Tibial nerve (tissue), 4 donors: ENCODE measurements at regions not wholly inside any gene's neighbourhood (a gene's known extent, or its start where the extent isn't known, plus 50 kb on each side); places are given as distances from the start of the nearest gene placed in this dataset.

ENCODE experiments used
- DNase-seq, 2 donors: peaks; one replicate each; pipeline ENCODE4 v3.0.0-alpha.2; 2019; ENCODE audit warnings: low spot score in 2 of 2
- H3K27ac ChIP-seq, 4 donors: fragments of 200-600 bp; sonication (generic) in 3 of 4; one replicate each; pipeline ENCODE4 v1.5.1; 2017 to 2019; ENCODE audit warnings: mild to moderate bottlenecking in 1 of 4
- H3K27me3 ChIP-seq, 2 donors: fragments of 200-600 bp; sonication (generic) in 1 of 2; one replicate each; pipeline versions ENCODE4 v1.5.1 to v1.6.0; 2017 to 2019
- H3K36me3 ChIP-seq, 3 donors: fragments of 200-600 bp; sonication (generic); one replicate each; pipeline ENCODE4 v1.5.1; 2018 to 2019
- H3K4me1 ChIP-seq, 4 donors: fragments of 200-600 bp; sonication (generic) in 3 of 4; one replicate each; pipeline ENCODE4 v1.5.1; 2017 to 2019
- H3K4me3 ChIP-seq, 4 donors: fragments of 200-600 bp; sonication (generic) in 3 of 4; one replicate each; pipeline ENCODE4 v1.5.1; 2017 to 2019; ENCODE audit warnings: mild to moderate bottlenecking in 1 of 4, moderate library complexity in 1 of 4
- H3K9me3 ChIP-seq, 4 donors: fragments of 200-600 bp; sonication (generic) in 3 of 4; one replicate each; pipeline ENCODE4 v1.5.1; 2017 to 2019
- EP300 ChIP-seq, 2 donors: sonication (generic); formaldehyde crosslinking; IDR thresholded peaks; one replicate each; pipeline ENCODE4 v1.6.1; 2017; ENCODE audit warnings: antibody characterized with exemption in 2 of 2, mild to moderate bottlenecking in 1 of 2
- POLR2A ChIP-seq, 2 donors: fragments of 450-650 bp; IDR thresholded peaks; one replicate each; pipeline ENCODE4 v1.6.1; 2017; ENCODE audit warnings: antibody characterized with exemption in 2 of 2, mild to moderate bottlenecking in 2 of 2, moderate library complexity in 2 of 2
- WGBS, 2 donors: methylation state at CpG; one replicate each; pipeline ENCODE4 v1.1.5; 2018; 5-methylcytosine and 5-hydroxymethylcytosine counted together
- TF ChIP-seq, protein P1 (sequence below), 5 experiments: fragments of 200-600 bp in 3 of 5; fragments of 450-650 bp in 2 of 5; sonication (generic) in 3 of 5; IDR thresholded peaks; one replicate each; pipeline ENCODE4 v1.5.1; 2016 to 2019; ENCODE audit warnings: antibody characterized with exemption in 5 of 5, mild to moderate bottlenecking in 3 of 5, moderate library complexity in 2 of 5

DNA sequence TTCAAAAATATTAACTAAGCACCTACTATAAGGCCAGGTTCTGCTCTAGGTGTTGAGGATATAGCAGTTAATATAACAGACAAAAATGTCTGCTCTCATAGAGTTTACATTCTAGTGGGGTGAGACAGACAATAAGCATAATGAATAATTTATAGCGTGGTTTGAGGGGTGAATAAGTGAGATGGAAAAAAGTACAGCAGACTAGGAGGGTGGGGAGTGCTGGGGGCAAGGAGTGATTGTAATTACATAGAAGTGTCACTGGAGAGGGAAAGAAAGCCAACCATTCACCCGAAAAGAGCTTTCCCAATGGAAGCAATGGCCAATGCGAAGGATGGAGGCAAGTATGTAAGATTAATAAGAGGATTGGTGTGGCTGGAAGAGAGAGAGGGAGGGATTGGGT, 552.9 kb upstream of the KCNMB2 start:
- WGBS, 2 donors = 77 to 95% methylated on average over 3 of the region's 3 CpGs

DNA sequence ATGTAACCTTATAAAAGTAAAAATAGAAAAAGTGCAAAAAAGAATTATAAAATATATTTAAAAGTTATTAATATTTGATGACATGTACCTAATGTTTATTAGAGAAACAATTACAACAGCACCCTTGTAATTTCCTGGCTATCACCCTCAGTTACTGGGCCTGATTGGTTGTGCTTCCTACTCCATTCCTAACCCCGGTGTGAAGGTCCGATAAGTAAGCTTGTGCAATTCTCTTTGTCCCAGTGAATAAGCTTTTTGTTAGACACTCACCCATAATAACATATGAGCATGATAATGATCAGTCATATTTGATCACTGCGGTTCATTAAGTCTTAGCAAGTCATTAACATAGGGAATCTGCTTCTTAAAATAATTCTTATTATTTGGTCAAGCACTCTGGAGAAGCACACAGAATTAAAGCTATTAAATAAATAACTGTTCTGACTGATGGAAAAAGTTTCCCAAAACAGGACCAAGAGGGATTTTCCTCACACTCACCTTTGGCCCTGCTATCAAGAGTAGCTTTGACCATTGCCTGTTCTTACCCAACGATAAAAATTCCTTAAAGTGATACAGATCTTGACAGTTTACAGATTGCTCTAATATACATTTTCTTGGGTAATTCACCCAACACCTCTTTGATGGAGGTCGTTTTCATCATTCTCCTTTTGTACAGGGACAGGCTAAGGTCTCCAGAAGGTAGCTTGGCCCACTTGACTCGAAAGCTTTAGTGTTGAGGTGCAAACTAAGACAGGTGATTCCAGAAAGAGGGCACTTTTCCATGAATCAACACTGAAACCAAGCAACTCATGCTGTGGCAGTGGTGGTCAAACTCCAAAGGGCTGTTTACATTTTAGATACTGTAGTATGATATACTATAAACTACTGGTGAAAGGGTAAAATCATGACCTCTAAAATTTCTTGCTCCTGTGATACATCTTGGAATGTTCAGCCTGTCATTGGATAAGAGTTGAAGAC, 543.0 kb upstream of the KCNMB2 start:
- 59 to 67% methylated on average over 6 of the region's 6 CpGs for WGBS, 2 donors
- no peaks in the 10 kb centered on the region for H3K9me3 ChIP-seq
- no peak for DNase-seq
- TF ChIP-seq, protein P1, sequence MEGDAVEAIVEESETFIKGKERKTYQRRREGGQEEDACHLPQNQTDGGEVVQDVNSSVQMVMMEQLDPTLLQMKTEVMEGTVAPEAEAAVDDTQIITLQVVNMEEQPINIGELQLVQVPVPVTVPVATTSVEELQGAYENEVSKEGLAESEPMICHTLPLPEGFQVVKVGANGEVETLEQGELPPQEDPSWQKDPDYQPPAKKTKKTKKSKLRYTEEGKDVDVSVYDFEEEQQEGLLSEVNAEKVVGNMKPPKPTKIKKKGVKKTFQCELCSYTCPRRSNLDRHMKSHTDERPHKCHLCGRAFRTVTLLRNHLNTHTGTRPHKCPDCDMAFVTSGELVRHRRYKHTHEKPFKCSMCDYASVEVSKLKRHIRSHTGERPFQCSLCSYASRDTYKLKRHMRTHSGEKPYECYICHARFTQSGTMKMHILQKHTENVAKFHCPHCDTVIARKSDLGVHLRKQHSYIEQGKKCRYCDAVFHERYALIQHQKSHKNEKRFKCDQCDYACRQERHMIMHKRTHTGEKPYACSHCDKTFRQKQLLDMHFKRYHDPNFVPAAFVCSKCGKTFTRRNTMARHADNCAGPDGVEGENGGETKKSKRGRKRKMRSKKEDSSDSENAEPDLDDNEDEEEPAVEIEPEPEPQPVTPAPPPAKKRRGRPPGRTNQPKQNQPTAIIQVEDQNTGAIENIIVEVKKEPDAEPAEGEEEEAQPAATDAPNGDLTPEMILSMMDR (IDR thresholded peaks at IDR 0.05) = no peak
- TF ChIP-seq EP300 (IDR thresholded peaks at IDR 0.05) (no peak), POLR2A (IDR thresholded peaks at IDR 0.05) (no peak)
- no peak overlapping the region for H3K4me3 ChIP-seq
- no peaks in the 10 kb centered on the region for H3K36me3 ChIP-seq
- H3K4me1 ChIP-seq = no peaks in the 10 kb centered on the region
- H3K27ac ChIP-seq = no peak overlapping the region
- H3K27me3 ChIP-seq = no peaks in the 10 kb centered on the region

More for the DNA sequence above, 552.9 kb upstream of the KCNMB2 start:
- Histone ChIP-seq H3K27ac (no peak overlapping the region), H3K36me3 (no peaks in the 10 kb centered on the region), H3K4me1 (no peaks in the 10 kb centered on the region), H3K27me3 (no peaks in the 10 kb centered on the region), H3K4me3 (no peak overlapping the region), H3K9me3 (no peaks in the 10 kb centered on the region)
- no peak for DNase-seq
- no peak for TF ChIP-seq POLR2A (IDR thresholded peaks at IDR 0.05)
- TF ChIP-seq, protein P1 (IDR thresholded peaks at IDR 0.05) = no peak
- no peak for TF ChIP-seq EP300 (IDR thresholded peaks at IDR 0.05)

DNA sequence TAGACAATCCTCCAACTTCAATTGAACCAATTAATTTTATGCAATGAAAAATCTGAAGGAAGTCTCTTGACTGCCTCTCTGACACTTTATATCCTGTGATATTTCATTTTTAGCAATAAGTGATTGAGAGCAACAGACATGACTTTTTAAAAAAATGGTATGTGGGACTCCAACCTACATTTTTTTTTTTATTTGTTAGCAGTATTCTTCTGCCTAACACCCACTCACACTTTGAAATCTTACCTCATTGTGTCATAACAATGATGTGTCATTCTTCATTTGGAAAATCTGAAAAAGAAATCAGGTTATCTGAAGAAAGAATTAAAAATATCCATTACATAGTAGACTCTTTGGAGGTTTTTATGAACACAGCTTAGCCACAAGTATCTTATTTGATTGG, 541.3 kb upstream of the KCNMB2 start:
- TF ChIP-seq, protein P1 (IDR thresholded peaks at IDR 0.05) = no peak
- no peak for TF ChIP-seq EP300 (IDR thresholded peaks at IDR 0.05)
- no peak for TF ChIP-seq POLR2A (IDR thresholded peaks at IDR 0.05)
- no peak overlapping the region for H3K4me3 ChIP-seq
- no peaks in the 10 kb centered on the region for H3K4me1 ChIP-seq
- no peaks in the 10 kb centered on the region for H3K27me3 ChIP-seq
- peaks cover 0 to 9% (median 0%) of the 10 kb centered on the region in 4 donors for H3K9me3 ChIP-seq
- H3K36me3 ChIP-seq = no peaks in the 10 kb centered on the region
- H3K27ac ChIP-seq = no peak overlapping the region
- no peak for DNase-seq

DNA sequence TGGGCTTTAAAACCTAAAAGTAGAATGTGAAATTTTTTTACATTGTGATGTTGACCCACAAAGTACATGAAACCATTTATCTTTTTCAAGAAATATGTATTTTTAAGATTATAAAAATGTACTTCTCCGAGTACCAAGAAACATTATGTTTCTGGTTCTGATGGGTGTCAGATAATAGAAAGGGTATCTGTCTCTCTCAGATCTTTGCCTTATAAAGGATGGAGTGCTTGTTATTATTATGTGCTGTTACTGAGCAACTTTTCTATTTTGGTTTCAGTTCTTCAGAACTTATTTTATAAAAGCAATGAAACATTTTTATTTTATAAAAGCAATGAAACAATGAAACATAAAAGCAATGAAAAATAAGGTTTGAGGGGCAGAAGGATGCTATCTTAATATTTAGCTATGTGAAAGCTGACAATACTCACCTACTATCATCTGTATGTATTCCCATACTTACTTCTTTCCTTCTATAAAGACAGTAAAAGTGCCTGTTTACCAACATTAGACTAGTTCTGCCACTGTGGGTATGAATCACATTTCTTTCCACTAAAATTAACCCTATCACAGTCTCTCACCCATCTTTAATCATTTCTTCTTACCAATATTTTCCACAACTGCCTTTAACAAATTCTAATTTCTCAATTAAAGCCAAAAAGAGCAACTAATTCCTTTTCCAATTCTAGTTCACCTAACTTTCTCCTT, 540.7 kb upstream of the KCNMB2 start:
- no peak for DNase-seq
- no peak overlapping the region for H3K4me3 ChIP-seq
- TF ChIP-seq EP300 (IDR thresholded peaks at IDR 0.05) (no peak), POLR2A (IDR thresholded peaks at IDR 0.05) (no peak)
- TF ChIP-seq, protein P1 (IDR thresholded peaks at IDR 0.05) = no peak
- H3K27ac ChIP-seq = no peak overlapping the region
- peaks cover 0 to 10% (median 0%) of the 10 kb centered on the region in 4 donors for H3K9me3 ChIP-seq
- 79 to 93% methylated on average over 1 of the region's 1 CpG for WGBS, 2 donors
- no peaks in the 10 kb centered on the region for H3K36me3 ChIP-seq
- H3K27me3 ChIP-seq = no peaks in the 10 kb centered on the region
- H3K4me1 ChIP-seq = no peaks in the 10 kb centered on the region

DNA sequence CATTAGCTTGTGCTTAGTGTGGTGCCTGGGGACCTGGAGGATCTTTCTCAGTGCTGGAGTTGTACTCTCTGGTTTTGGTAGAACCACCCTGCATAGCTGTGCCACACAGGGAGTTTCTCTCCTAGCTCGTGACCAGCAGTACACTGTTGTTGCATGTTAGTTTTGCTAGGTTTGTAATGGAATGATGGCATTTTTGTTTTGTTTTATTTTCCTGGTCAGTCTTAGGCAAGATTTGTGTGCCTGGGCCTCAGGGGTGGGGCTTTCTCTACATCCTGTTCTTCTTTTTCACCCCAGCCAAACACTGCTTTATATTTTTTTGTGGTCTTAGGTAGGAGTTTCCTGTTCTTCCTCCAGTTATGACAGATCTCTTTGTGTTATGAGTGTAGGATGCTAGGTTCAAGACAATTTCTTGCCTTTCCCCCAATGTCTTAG, 534.5 kb upstream of the KCNMB2 start:
- WGBS, 2 donors = 56 to 75% methylated on average over 1 of the region's 1 CpG

More for the DNA sequence above, 534.5 kb upstream of the KCNMB2 start:
- H3K36me3 ChIP-seq = no peaks in the 10 kb centered on the region
- TF ChIP-seq EP300 (IDR thresholded peaks at IDR 0.05) (no peak), POLR2A (IDR thresholded peaks at IDR 0.05) (no peak)
- TF ChIP-seq, protein P1 (IDR thresholded peaks at IDR 0.05) = no peak
- DNase-seq = no peak
- peaks cover 0 to 10% (median 0%) of the 10 kb centered on the region in 4 donors for H3K9me3 ChIP-seq
- no peaks in the 10 kb centered on the region for H3K4me1 ChIP-seq
- no peaks in the 10 kb centered on the region for H3K27me3 ChIP-seq
- no peak overlapping the region for H3K4me3 ChIP-seq
- H3K27ac ChIP-seq = no peak overlapping the region
